ENCODE measurements at regions not wholly inside any gene's neighbourhood (a gene's known extent, or its start where the extent isn't known, plus 50 kb on each side); places are given as distances from the start of the nearest gene placed in this dataset.

- no peak for DNase-seq (ENCODE audit: low spot score)
- TF ChIP-seq CTCF (IDR thresholded peaks at IDR 0.05; ENCODE audit: extremely low read depth, insufficient read depth, missing control alignments): no peak
- in situ Hi-C loops (cut with MboI; ENCODE audit: low pct_unique_long_range_greater_than_20kb, low sequenced_read_pairs, unreplicated experiment): no loop called here
These were observed 230.7 kb upstream of the KCNIP4 start for GRCh38 chr4:22179124-22179874.

GRCh38 chr4:22174640-22175039 lies 226.1 kb upstream of the KCNIP4 start:
- no peak for DNase-seq (ENCODE audit: low spot score)
- in situ Hi-C loops (cut with MboI; ENCODE audit: low pct_unique_long_range_greater_than_20kb, low sequenced_read_pairs, unreplicated experiment): no loop called here
- no peak for TF ChIP-seq CTCF (IDR thresholded peaks at IDR 0.05; ENCODE audit: extremely low read depth, insufficient read depth, missing control alignments)

- TF ChIP-seq CTCF (IDR thresholded peaks at IDR 0.05; ENCODE audit: extremely low read depth, insufficient read depth, missing control alignments): no peak
- no peak for DNase-seq (ENCODE audit: low spot score)
- in situ Hi-C loops (cut with MboI; ENCODE audit: low pct_unique_long_range_greater_than_20kb, low sequenced_read_pairs, unreplicated experiment): no loop called here
These were observed 221.8 kb upstream of the KCNIP4 start for GRCh38 chr4:22170353-22170752.

- TF ChIP-seq CTCF (IDR thresholded peaks at IDR 0.05; ENCODE audit: extremely low read depth, insufficient read depth, missing control alignments): no peak
- DNase-seq (ENCODE audit: low spot score): no peak
- in situ Hi-C loops (cut with MboI; ENCODE audit: low pct_unique_long_range_greater_than_20kb, low sequenced_read_pairs, unreplicated experiment): no loop called here
These were observed 218.6 kb upstream of the KCNIP4 start for GRCh38 chr4:22167201-22167600.

- no peak for DNase-seq (ENCODE audit: low spot score)
- in situ Hi-C loops (cut with MboI; ENCODE audit: low pct_unique_long_range_greater_than_20kb, low sequenced_read_pairs, unreplicated experiment): no loop called here
- no peak for TF ChIP-seq CTCF (IDR thresholded peaks at IDR 0.05; ENCODE audit: extremely low read depth, insufficient read depth, missing control alignments)
These were observed 213.9 kb upstream of the KCNIP4 start for GRCh38 chr4:22162454-22162853.

- no peak for TF ChIP-seq CTCF (IDR thresholded peaks at IDR 0.05; ENCODE audit: extremely low read depth, insufficient read depth, missing control alignments)
- in situ Hi-C loops (cut with MboI; ENCODE audit: low pct_unique_long_range_greater_than_20kb, low sequenced_read_pairs, unreplicated experiment): no loop called here
These were observed 182.2 kb upstream of the KCNIP4 start for GRCh38 chr4:22130741-22131140.

More at GRCh38 chr4:22130741-22131140, 182.2 kb upstream of the KCNIP4 start:
- DNase-seq (ENCODE audit: low spot score): no peak
